Neutrophil (primary cell): ENCODE measurements at regions not wholly inside any gene's neighbourhood (a gene's known extent, or its start where the extent isn't known, plus 50 kb on each side); places are given as distances from the start of the nearest gene placed in this dataset.
"Not testable (repeated sequence)": the region's sequence is repeated elsewhere in the genome, so short reads cannot be mapped to it uniquely, and the experiment has no call there.

Source experiments
- H3K27ac ChIP-seq: fragments of 200-600 bp; sonication (generic); 2 replicates; pipeline ENCODE4 v1.5.1; 2016; ENCODE audit warnings: mild to moderate bottlenecking, moderate library complexity
- H3K27me3 ChIP-seq: fragments of 200-600 bp; sonication (generic); 2 replicates; pipeline ENCODE4 v1.6.0; 2016; ENCODE audit warnings: mild to moderate bottlenecking
- H3K36me3 ChIP-seq: fragments of 200-600 bp; sonication (generic); 2 replicates; pipeline ENCODE4 v1.5.1; 2017
- H3K4me1 ChIP-seq, 2 experiments: fragments of 200-600 bp in 1 of 2; sonication (generic) in 1 of 2; 1 replicate in 1 of 2; 2 replicates in 1 of 2; pipeline versions ENCODE4 v1.5.1 to v1.6.1; 2013 to 2016; ENCODE audit warnings: low read depth in 1 of 2, low read length in 1 of 2, mild to moderate bottlenecking in 1 of 2, moderate library complexity in 1 of 2; ENCODE audit not compliant: control insufficient read depth in 1 of 2, insufficient read depth in 1 of 2
- H3K4me3 ChIP-seq, 2 experiments: fragments of 200-600 bp in 1 of 2; sonication (generic) in 1 of 2; 1 replicate in 1 of 2; 2 replicates in 1 of 2; pipeline ENCODE4 v1.5.1; 2013 to 2016; ENCODE audit warnings: low read depth in 1 of 2, low read length in 1 of 2, mild to moderate bottlenecking in 1 of 2, moderate library complexity in 1 of 2
- H3K9me3 ChIP-seq: fragments of 200-600 bp; sonication (generic); 2 replicates; pipeline ENCODE4 v1.5.1; 2016
- CTCF ChIP-seq: fragments of 200-600 bp; sonication (generic); IDR thresholded peaks from 2 replicates; pipeline ENCODE4 v1.5.1; 2016; ENCODE audit warnings: antibody characterized with exemption

GRCh38 chr5:50292735-50293394 lies 148.2 kb downstream of the EMB start:
- Histone ChIP-seq H3K36me3 (no peaks in the 10 kb centered on the region), H3K27me3 (no peaks in the 10 kb centered on the region), H3K4me3 (no peak overlapping the region), H3K27ac (no peak overlapping the region), H3K9me3 (no peaks in the 10 kb centered on the region), H3K4me1 (no peaks in the 10 kb centered on the region)
- no peak for TF ChIP-seq CTCF

GRCh38 chr5:50280461-50280860 lies 160.6 kb downstream of the EMB start:
- H3K27ac ChIP-seq, H3K9me3 ChIP-seq, H3K4me1 ChIP-seq, H3K36me3 ChIP-seq, H3K27me3 ChIP-seq, H3K4me3 ChIP-seq: not testable (repeated sequence)
